HepG2 (cell line): ENCODE measurements at regions not wholly inside any gene's neighbourhood (a gene's known extent, or its start where the extent isn't known, plus 50 kb on each side); places are given as distances from the start of the nearest gene placed in this dataset.

Experiments used
- ATAC-seq: fragments of 200-7000 bp; cut with Tn5 transposase; 3 replicates; pipeline ENCODE4 v1.9.1; 2020; ENCODE audit warnings: mild to moderate bottlenecking, moderate library complexity
- BruUV-seq: library from RNA; stranded (reverse); fragments of 400-500 nt; replicated peaks from 2 replicates; lab custom pipeline; 2021; lab: Mats Ljungman, UMichigan
- CTCF ChIA-PET: fragments of 300-600 bp; formaldehyde crosslinking; extraction: SDS; loops from one replicate; lab custom pipeline; 2021; ENCODE audit warnings: low total read pairs, inconsistent platforms, low intra/inter-chr PET ratio; lab: Yijun Ruan, JAX
- POLR2A ChIA-PET: fragments of 350-600 bp; sonication (Branson Sonifier 250); formaldehyde crosslinking; loops from one replicate; lab custom pipeline; 2020; ENCODE audit warnings: antibody characterized with exemption, inconsistent platforms; lab: Yijun Ruan, JAX
- DNase-seq: peaks from one replicate; pipeline ENCODE4 v3.0.0-alpha.2; 2015; ENCODE audit warnings: low spot score
- FAIRE-seq: peaks from 3 replicates; lab custom pipeline; 2011; peaks lifted over from hg19 to GRCh38; lab: Jason Lieb, UNC
- H2AFZ ChIP-seq: one replicate; pipeline ENCODE4 v1.6.1; 2011; ENCODE audit warnings: low read length, inconsistent platforms
- H3K27ac ChIP-seq: fragments of 300-600 bp; 3 replicates; pipeline ENCODE4 v1.8.0; 2011; ENCODE audit warnings: mixed run types, mild to moderate bottlenecking, mixed read lengths, low read length, inconsistent platforms; ENCODE audit not compliant: insufficient read depth; ENCODE audit errors: extremely low read length
- H3K27me3 ChIP-seq, 2 experiments: fragments of 200-600 bp in 1 of 2; 2 replicates in 1 of 2; 3 replicates in 1 of 2; pipeline versions ENCODE4 v1.6.0 to v1.8.0; 2011; ENCODE audit warnings: low read length in 2 of 2, mild to moderate bottlenecking in 2 of 2, moderate library complexity in 2 of 2, inconsistent platforms in 1 of 2; ENCODE audit not compliant: insufficient read depth in 2 of 2, control insufficient read depth in 1 of 2
- H3K36me3 ChIP-seq, 2 experiments: fragments of 200-600 bp in 1 of 2; replicated peaks in 1 of 2; 2 replicates in 1 of 2; 3 replicates in 1 of 2; pipeline versions ENCODE4 v1.5.1 to v1.8.0; 2011; ENCODE audit warnings: low read length in 2 of 2, inconsistent platforms in 1 of 2; ENCODE audit not compliant: insufficient read depth in 2 of 2, control insufficient read depth in 1 of 2
- H3K4me1 ChIP-seq: 2 replicates; pipeline ENCODE4 v1.5.1; 2012; ENCODE audit warnings: low read length, inconsistent platforms; ENCODE audit not compliant: insufficient read depth
- H3K4me2 ChIP-seq: 2 replicates; pipeline ENCODE4 v1.6.0; 2011; ENCODE audit warnings: low read depth, low read length, inconsistent platforms
- H3K4me3 ChIP-seq, 3 experiments: fragments of 200-600 bp in 1 of 3; sonication (generic), shearing (Covaris generic) in 1 of 3; replicated peaks in 1 of 3; 2 replicates each; pipeline ENCODE4 v1.5.1; 2011 to 2016; ENCODE audit warnings: low read length in 3 of 3, inconsistent platforms in 2 of 3, low read depth in 2 of 3, mild to moderate bottlenecking in 2 of 3, control low read depth in 1 of 3, mixed read lengths in 1 of 3; ENCODE audit not compliant: insufficient read depth in 1 of 3
- H3K79me2 ChIP-seq: one replicate; pipeline ENCODE4 v1.6.1; 2011; ENCODE audit warnings: low read length, inconsistent platforms; ENCODE audit not compliant: insufficient read depth
- H3K9ac ChIP-seq: 2 replicates; pipeline ENCODE4 v1.6.0; 2011; ENCODE audit warnings: mild to moderate bottlenecking, low read depth, low read length, inconsistent platforms; ENCODE audit not compliant: insufficient read depth
- H3K9me3 ChIP-seq: 2 replicates; pipeline ENCODE4 v1.5.1; 2012; ENCODE audit warnings: mild to moderate bottlenecking, low read length
- H4K20me1 ChIP-seq: 2 replicates; pipeline ENCODE4 v1.6.0; 2011; ENCODE audit warnings: inconsistent platforms, mild to moderate bottlenecking, low read length, moderate library complexity; ENCODE audit not compliant: insufficient read depth
- AGO1 ChIP-seq: fragments of 200-400 bp; formaldehyde crosslinking; IDR thresholded peaks from 2 replicates; pipeline ENCODE4 v1.6.1; 2017; ENCODE audit warnings: mild to moderate bottlenecking, low read depth, low read length, moderate library complexity; ENCODE audit not compliant: poor library complexity, severe bottlenecking
- GPN1 ChIP-seq: sonication (generic); formaldehyde crosslinking; IDR thresholded peaks from 2 replicates; pipeline ENCODE4 v1.5.1; 2020; ENCODE audit warnings: missing genetic modification reagents, borderline replicate concordance
- HOXA7 ChIP-seq: sonication (generic); formaldehyde crosslinking; IDR thresholded peaks from 2 replicates; pipeline ENCODE4 v1.8.1; 2022; ENCODE audit warnings: mild to moderate bottlenecking, missing genetic modification reagents, moderate library complexity
- MAZ ChIP-seq, 2 experiments: sonication (generic) in 1 of 2; formaldehyde crosslinking in 1 of 2; IDR thresholded peaks; 2 replicates each; pipeline versions ENCODE4 v1.5.0 to v1.6.1; 2012 to 2020; ENCODE audit warnings: low read depth in 2 of 2, mild to moderate bottlenecking in 2 of 2, borderline replicate concordance in 1 of 2, improper control_type of control experiment in 1 of 2, low read length in 1 of 2, missing genetic modification reagents in 1 of 2, moderate library complexity in 1 of 2
- MED8 ChIP-seq: sonication (generic); formaldehyde crosslinking; IDR thresholded peaks from 2 replicates; pipeline ENCODE4 v1.8.1; 2023; ENCODE audit warnings: mild to moderate bottlenecking, missing genetic modification reagents; ENCODE audit not compliant: insufficient replicate concordance
- NR2F6 ChIP-seq, 2 experiments: IDR thresholded peaks; 2 replicates each; pipeline ENCODE4 v1.6.1; 2016; ENCODE audit warnings: antibody characterized with exemption in 1 of 2, mild to moderate bottlenecking in 1 of 2
- PLRG1 ChIP-seq: fragments of 450-650 bp; conservative IDR thresholded peaks from 2 replicates; pipeline ENCODE4 v1.6.1; 2016
- RFXAP ChIP-seq: sonication (generic); formaldehyde crosslinking; IDR thresholded peaks from 2 replicates; pipeline ENCODE4 v1.4.0; 2020; ENCODE audit warnings: missing genetic modification reagents, borderline replicate concordance
- SPEN ChIP-seq: sonication (generic); formaldehyde crosslinking; IDR thresholded peaks from 2 replicates; pipeline ENCODE4 v1.5.1; 2020; ENCODE audit warnings: low read depth, mild to moderate bottlenecking, missing genetic modification reagents
- ZMAT3 ChIP-seq: sonication (generic); formaldehyde crosslinking; conservative IDR thresholded peaks from 2 replicates; pipeline ENCODE4 v1.7.0; 2021; ENCODE audit warnings: missing genetic modification reagents
- ZNF468 ChIP-seq: sonication (generic); formaldehyde crosslinking; IDR thresholded peaks from 2 replicates; pipeline ENCODE4 v1.8.0; 2022; ENCODE audit warnings: mild to moderate bottlenecking, moderate library complexity, missing genetic modification reagents
- ZNF547 ChIP-seq: sonication (generic); formaldehyde crosslinking; IDR thresholded peaks from 2 replicates; pipeline ENCODE4 v1.5.1; 2020; ENCODE audit warnings: mild to moderate bottlenecking, missing genetic modification reagents
- ZNF556 ChIP-seq: sonication (generic); formaldehyde crosslinking; IDR thresholded peaks from 2 replicates; pipeline ENCODE4 v1.4.0; 2020; ENCODE audit warnings: mild to moderate bottlenecking, missing genetic modification reagents, borderline replicate concordance
- WGBS: methylation state at CpG from one replicate; pipeline ENCODE4 v1.1.6; 2017; ENCODE audit warnings: low lambda C conversion rate; 5-methylcytosine and 5-hydroxymethylcytosine counted together
- in situ Hi-C: cut with HindIII; loops from 2 replicates; pipeline ENCODE4 v1.10.0; 2017; ENCODE audit warnings: low pct_unique_long_range_greater_than_20kb; ENCODE audit not compliant: extremely low pct_ligation_motif_present
- intact Hi-C: fragments of 100-400 bp; cut with micrococcal nuclease; formaldehyde crosslinking; loops from one replicate; pipeline ENCODE4 v1.10.0; 2022; ENCODE audit not compliant: unreplicated experiment
- TF ChIP-seq, protein P1 (sequence below): sonication (generic); formaldehyde crosslinking; IDR thresholded peaks from 2 replicates; pipeline ENCODE4 v1.5.0; 2020; ENCODE audit warnings: missing genetic modification reagents, mild to moderate bottlenecking, borderline replicate concordance
- TF ChIP-seq, protein P2 (sequence below), 2 experiments: sonication (generic) in 1 of 2; formaldehyde crosslinking in 1 of 2; IDR thresholded peaks; 2 replicates each; pipeline versions ENCODE4 v1.4.0 to v1.6.1; 2016 to 2020; ENCODE audit warnings: borderline replicate concordance in 1 of 2, low read depth in 1 of 2, mild to moderate bottlenecking in 1 of 2, missing genetic modification reagents in 1 of 2

DNA sequence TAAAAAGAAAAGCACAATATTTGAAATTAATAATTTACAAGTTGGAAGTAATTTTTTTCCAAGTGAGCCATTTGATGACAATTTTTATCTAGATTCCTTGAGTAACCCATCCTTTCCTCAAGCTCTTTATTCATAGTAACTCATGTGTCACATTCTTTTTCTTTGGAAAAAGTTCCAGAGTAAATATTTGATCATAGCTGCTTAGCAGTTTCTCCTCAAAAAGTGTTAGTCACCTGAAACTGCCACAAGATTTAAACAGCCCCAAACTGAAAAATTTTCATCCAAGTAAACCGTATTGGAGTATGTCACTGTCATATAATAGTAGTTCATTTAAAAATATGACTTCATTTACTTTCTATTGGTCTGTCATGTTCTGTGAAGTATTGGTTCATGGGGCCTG lies 94.6 kb upstream of the CASK start:
- no peaks in the 10 kb centered on the region for H3K27me3 ChIP-seq
- no TSS peak for BruUV-seq
- no peak for ATAC-seq
- no peaks in the 10 kb centered on the region for H3K4me1 ChIP-seq
- DNase-seq: no peak
- CTCF ChIA-PET: no interaction called here
- H3K36me3 ChIP-seq: no peaks in the 10 kb centered on the region
- H3K79me2 ChIP-seq: no peaks in the 10 kb centered on the region
- H3K9ac ChIP-seq: no peak overlapping the region
- no peak overlapping the region for H2AFZ ChIP-seq
- intact Hi-C loops: no loop called here
- FAIRE-seq: no peak
- 7% methylated on average over 1 of the region's 1 CpG for WGBS
- POLR2A ChIA-PET: no interaction called here
- no peak overlapping the region for H3K4me3 ChIP-seq
- TF ChIP-seq ZNF468 (no peak), MED8 (CRISPR knock-in tag) (no peak), ZNF547 (CRISPR knock-in tag) (no peak), MAZ (IDR thresholded peaks at IDR 0.05; ENCODE audit: borderline replicate concordance, low read depth, low read length) (no peak), MAZ (CRISPR knock-in tag; IDR thresholded peaks at IDR 0.05; ENCODE audit: low read depth) (no peak), AGO1 (no peak), HOXA7 (CRISPR knock-in tag) (no peak), GPN1 (CRISPR knock-in tag) (no peak), ZMAT3 (CRISPR knock-in tag) (no peak)
- TF ChIP-seq, protein P1, sequence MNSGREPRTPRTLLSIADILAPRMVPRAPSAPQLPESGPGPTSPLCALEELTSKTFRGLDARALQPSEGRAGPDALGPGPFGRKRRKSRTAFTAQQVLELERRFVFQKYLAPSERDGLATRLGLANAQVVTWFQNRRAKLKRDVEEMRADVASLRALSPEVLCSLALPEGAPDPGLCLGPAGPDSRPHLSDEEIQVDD (CRISPR knock-in tag): no peak
- H3K27ac ChIP-seq: no peak overlapping the region
- H3K4me2 ChIP-seq: no peak overlapping the region
- H4K20me1 ChIP-seq: no peaks in the 10 kb centered on the region
- in situ Hi-C loops: no loop called here
- H3K9me3 ChIP-seq: no peaks in the 10 kb centered on the region

DNA sequence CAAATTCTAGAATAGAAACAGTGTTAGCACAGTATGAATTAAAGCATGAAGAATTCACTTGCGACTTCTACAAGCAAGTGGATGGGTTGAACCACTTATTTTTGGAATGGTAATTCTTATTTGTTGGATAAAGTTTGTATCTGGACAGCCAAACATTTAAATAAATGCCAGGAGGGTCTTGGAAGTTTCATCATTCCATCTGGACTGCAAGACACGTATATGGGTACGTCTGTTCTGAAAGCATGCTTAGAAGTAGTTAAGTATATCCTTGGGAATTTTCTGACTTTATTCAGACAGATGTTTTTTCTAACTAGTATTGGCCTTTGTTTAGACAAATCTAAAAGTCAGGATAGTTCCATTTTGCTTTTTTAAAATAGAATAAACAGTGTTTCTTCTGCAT lies 77.5 kb upstream of the CASK start:
- no peak overlapping the region for H3K4me3 ChIP-seq
- H3K27ac ChIP-seq: no peak overlapping the region
- no peak overlapping the region for H2AFZ ChIP-seq
- no peak for FAIRE-seq
- no peaks in the 10 kb centered on the region for H3K36me3 ChIP-seq
- no peak for ATAC-seq
- intact Hi-C loops: no loop called here
- H3K4me2 ChIP-seq: no peak overlapping the region
- H3K4me1 ChIP-seq: no peaks in the 10 kb centered on the region
- no peaks in the 10 kb centered on the region for H3K9me3 ChIP-seq
- no peaks in the 10 kb centered on the region for H3K79me2 ChIP-seq
- ChIA-PET CTCF (no interaction called here), POLR2A (no interaction called here)
- H3K27me3 ChIP-seq: no peaks in the 10 kb centered on the region
- no peaks in the 10 kb centered on the region for H4K20me1 ChIP-seq
- 77% methylated on average over 3 of the region's 3 CpGs for WGBS
- no TSS peak for BruUV-seq
- in situ Hi-C loops: no loop called here
- DNase-seq: no peak
- H3K9ac ChIP-seq: no peak overlapping the region
- TF ChIP-seq SPEN (CRISPR knock-in tag) (no peak), PLRG1 (no peak), NR2F6 (IDR thresholded peaks at IDR 0.05) (no peak), NR2F6 (CRISPR knock-in tag; IDR thresholded peaks at IDR 0.05) (no peak), RFXAP (no peak), ZNF556 (CRISPR knock-in tag) (no peak)
- TF ChIP-seq, protein P2, sequence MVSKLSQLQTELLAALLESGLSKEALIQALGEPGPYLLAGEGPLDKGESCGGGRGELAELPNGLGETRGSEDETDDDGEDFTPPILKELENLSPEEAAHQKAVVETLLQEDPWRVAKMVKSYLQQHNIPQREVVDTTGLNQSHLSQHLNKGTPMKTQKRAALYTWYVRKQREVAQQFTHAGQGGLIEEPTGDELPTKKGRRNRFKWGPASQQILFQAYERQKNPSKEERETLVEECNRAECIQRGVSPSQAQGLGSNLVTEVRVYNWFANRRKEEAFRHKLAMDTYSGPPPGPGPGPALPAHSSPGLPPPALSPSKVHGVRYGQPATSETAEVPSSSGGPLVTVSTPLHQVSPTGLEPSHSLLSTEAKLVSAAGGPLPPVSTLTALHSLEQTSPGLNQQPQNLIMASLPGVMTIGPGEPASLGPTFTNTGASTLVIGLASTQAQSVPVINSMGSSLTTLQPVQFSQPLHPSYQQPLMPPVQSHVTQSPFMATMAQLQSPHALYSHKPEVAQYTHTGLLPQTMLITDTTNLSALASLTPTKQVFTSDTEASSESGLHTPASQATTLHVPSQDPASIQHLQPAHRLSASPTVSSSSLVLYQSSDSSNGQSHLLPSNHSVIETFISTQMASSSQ (IDR thresholded peaks at IDR 0.05; ENCODE audit: low read depth): no peak
- TF ChIP-seq, protein P2 (CRISPR knock-in tag; IDR thresholded peaks at IDR 0.05; ENCODE audit: borderline replicate concordance): no peak
